ENCODE measurements at regions not wholly inside any gene's neighbourhood (a gene's known extent, or its start where the extent isn't known, plus 50 kb on each side); places are given as distances from the start of the nearest gene placed in this dataset.

GRCh38 chr18:47448956-47449355 is 197.5 kb upstream of the SKOR2 start:
- DNase-seq (ENCODE audit: low spot score): no peak
- intact Hi-C loops (cut with DNase I): no loop called here

DNA sequence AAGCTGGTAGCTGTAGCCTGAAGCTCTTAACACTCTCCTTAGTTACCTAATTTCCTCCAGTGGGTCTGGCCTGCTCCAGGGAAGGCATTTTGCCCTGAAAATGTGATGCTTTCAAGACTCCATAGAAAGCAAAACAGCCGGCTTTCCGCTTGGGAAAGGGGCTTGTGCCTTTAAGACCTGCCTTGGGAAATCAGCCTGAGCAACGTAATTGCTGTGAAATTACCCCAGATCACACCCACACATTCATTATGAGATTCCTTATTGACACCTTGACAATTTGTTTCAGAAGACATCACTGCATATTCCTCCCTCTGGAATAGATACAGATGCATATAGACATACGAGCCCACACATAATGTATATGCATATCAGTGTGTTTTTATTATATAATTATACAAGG is 190.5 kb upstream of the SKOR2 start:
- intact Hi-C loops (cut with DNase I): no loop called here
- no peak for DNase-seq (ENCODE audit: low spot score)

GRCh38 chr18:47438001-47438400 is 186.5 kb upstream of the SKOR2 start:
- DNase-seq (ENCODE audit: low spot score): no peak
- intact Hi-C loops (cut with DNase I): no loop called here

DNA sequence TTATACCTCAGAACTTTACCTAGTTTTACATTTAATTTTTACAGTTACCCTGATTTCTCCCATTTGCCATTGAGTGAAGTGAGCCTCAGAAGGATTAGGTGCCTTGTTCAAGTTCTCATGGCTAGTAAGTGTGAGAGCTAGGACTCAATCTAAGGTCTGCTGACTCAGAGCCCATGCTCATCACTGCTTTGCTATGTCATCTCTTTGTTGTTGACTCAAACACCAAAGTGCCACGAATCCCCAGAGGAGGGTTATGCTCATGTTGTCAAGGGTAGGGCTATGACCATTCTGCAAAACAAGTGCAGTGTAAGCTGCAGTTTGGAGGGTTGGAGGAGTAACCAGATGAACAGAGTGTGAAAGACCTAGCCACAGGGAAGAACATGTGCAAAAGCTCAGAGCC is 185.4 kb upstream of the SKOR2 start:
- DNase-seq (ENCODE audit: low spot score): no peak
- intact Hi-C loops (cut with DNase I): no loop called here

GRCh38 chr18:47434214-47434746 is 182.8 kb upstream of the SKOR2 start:
- intact Hi-C loops (cut with DNase I): no loop called here
- DNase-seq (ENCODE audit: low spot score): no peak

GRCh38 chr18:47427923-47428637 is 176.6 kb upstream of the SKOR2 start:
- no peak for DNase-seq (ENCODE audit: low spot score)
- intact Hi-C loops (cut with DNase I): no loop called here

DNA sequence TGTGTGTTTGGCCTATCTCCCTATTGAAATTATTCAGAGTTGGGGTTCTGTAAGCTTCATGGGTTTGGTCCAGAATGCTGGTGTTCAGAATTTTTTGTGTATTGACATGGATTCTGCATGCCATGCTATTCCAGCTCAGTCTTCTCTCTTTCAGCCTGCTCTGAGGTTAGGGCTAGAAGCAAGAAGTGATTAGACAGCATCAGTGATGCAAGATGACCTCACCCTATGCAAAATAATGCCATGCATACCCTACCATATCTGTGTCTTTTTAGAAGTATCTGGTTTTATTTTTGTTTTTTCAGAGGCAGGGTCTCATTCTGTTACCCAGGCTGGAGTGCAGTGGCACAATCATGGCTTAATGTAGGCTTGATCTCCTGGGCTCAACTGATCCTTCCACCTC is 175.6 kb upstream of the SKOR2 start:
- DNase-seq (ENCODE audit: low spot score): no peak
- intact Hi-C loops (cut with DNase I): no loop called here

- DNase-seq (ENCODE audit: low spot score): no peak
- intact Hi-C loops (cut with DNase I): no loop called here
These were observed 173.9 kb upstream of the SKOR2 start for GRCh38 chr18:47425365-47425764.

GRCh38 chr18:47422524-47422923 is 171.1 kb upstream of the SKOR2 start:
- DNase-seq (ENCODE audit: low spot score): no peak
- intact Hi-C loops (cut with DNase I): no loop called here

DNA sequence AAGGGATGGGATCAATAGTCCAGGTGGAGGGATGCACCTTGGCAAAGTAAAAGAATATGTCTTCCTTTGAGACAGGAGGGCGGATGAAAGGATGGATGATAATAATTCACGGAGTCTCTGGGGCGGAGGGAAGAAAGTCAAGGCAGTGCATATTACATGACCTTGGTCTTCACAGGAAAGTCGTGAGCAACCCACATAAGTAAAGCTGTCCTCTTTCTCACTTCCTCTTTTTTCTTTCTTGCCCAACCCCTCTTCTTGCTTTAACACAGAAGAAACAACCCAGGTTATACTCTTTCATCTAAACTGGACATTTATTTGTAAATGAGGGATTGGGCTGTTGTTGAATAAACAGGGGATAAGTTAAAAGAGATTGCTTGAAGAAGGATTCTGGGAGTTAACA is 168.7 kb upstream of the SKOR2 start:
- intact Hi-C loops (cut with DNase I): no loop called here
- no peak for DNase-seq (ENCODE audit: low spot score)

- intact Hi-C loops (cut with DNase I): no loop called here
- DNase-seq (ENCODE audit: low spot score): no peak
These were observed 167.3 kb upstream of the SKOR2 start for GRCh38 chr18:47418746-47419145.

DNA sequence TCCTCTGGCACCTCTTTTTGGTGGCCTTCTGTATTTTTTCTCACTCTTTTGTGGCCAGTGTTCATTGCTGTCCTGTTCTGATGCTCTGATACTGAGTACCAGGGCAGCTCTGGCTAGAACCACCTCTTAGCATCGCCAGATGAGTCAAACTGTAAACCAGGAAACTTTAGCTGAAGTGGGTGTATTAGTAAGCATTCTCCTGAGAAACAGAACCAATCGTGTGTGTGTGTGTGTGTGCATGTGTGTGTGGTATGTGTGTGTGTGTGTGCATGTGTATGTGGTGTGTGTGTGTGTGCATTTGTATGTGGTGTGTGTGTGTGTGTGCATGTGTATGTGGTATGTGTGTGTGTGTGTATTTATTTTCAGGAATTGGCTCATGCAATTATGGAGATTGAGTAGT is 166.3 kb upstream of the SKOR2 start:
- intact Hi-C loops (cut with DNase I): no loop called here
- DNase-seq (ENCODE audit: low spot score): no peak

GRCh38 chr18:47415881-47416280 is 164.4 kb upstream of the SKOR2 start:
- DNase-seq (ENCODE audit: low spot score): no peak
- intact Hi-C loops (cut with DNase I): no loop called here

DNA sequence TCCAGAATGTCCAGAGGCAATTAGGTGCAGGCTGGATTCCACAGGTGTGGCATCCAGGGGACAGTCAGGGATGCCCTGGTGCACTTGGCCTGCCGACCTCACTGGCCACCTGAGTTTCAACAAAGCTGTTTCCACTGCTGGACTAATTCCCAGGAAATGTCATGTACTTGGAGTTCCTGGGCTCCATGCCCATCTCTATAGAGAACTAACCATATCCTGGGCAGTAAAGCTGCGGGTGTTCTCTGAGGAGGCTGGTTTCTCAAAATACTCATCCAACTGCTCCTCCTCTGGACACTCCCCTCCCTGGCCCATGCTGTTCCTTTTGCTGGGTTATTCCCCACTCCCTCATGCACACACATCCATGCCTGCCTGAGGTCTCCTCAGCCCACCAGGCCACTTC is 161.9 kb upstream of the SKOR2 start:
- intact Hi-C loops (cut with DNase I): no loop called here
- DNase-seq (ENCODE audit: low spot score): no peak

- DNase-seq (ENCODE audit: low spot score): no peak
- intact Hi-C loops (cut with DNase I): no loop called here
These were observed 161.5 kb upstream of the SKOR2 start for GRCh38 chr18:47412924-47413323.

- DNase-seq (ENCODE audit: low spot score): no peak
- intact Hi-C loops (cut with DNase I): no loop called here
These were observed 159.7 kb upstream of the SKOR2 start for GRCh38 chr18:47411159-47411558.

DNA sequence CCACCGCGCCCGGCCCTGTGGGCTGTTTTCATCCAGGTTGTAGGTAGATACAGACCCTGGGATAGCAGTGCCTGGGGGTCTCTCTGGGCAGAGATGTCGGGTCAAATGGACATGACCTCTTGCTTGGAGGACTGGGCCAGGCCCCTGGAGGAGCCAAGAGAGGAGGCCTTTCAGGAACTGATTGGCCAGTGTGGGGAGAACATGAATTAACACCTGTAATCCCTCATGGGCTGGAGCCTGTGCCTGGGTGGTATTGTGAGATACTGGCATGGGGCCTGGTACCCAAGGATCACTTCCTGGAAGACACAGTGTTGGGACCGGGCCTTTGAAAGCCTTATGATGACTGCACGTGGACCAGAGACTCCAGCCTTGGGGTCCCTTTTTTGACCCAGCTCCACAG is 158.7 kb upstream of the SKOR2 start:
- no peak for DNase-seq (ENCODE audit: low spot score)
- intact Hi-C loops (cut with DNase I): no loop called here

DNA sequence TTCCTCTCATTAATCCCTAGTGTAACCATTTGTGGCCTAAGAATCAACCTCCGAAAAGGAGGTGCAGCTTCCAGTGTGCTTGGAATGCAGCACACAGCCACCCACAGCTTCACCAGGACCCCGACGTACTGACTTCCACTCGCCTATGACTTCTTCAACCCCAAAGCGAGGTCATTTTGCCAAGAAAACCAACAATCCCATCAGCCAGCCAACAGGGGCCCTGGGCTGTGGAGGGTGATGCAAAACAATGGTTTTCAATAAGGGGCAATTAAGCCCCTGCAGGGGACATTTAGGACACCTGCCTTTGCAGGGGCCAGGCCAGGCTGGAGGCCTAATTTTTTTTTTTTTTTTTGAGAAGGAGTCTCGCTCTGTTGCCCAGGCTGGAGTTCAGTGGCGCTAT is 158.1 kb upstream of the SKOR2 start:
- intact Hi-C loops (cut with DNase I): no loop called here
- no peak for DNase-seq (ENCODE audit: low spot score)

GRCh38 chr18:47407736-47408135 is 156.3 kb upstream of the SKOR2 start:
- intact Hi-C loops (cut with DNase I): no loop called here
- DNase-seq (ENCODE audit: low spot score): no peak

- intact Hi-C loops (cut with DNase I): no loop called here
- DNase-seq (ENCODE audit: low spot score): no peak
These were observed 153.4 kb upstream of the SKOR2 start for GRCh38 chr18:47404845-47405244.

DNA sequence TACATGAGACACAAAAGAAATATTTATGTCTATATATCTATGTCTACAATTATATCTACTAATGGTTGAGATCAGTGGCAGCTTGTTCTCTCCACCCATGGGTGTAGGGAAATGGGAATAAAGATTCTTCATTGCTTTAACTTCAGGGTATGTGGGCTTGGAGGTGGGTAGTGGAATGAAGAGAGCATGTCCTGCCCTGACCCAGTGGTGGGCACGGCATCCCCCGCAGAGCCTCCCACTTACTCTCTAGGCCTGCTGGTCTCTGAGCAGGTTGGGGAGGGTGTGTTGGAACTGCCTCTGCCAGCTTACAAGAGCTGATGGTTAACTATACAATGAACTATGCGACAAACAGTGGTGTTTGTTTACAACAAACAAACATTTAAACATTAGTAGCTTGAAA is 152.5 kb upstream of the SKOR2 start:
- intact Hi-C loops (cut with DNase I): no loop called here
- no peak for DNase-seq (ENCODE audit: low spot score)

GRCh38 chr18:47403317-47403716 is 151.9 kb upstream of the SKOR2 start:
- intact Hi-C loops (cut with DNase I): no loop called here
- DNase-seq (ENCODE audit: low spot score): no peak
